ENCODE measurements at regions not wholly inside any gene's neighbourhood (a gene's known extent, or its start where the extent isn't known, plus 50 kb on each side); places are given as distances from the start of the nearest gene placed in this dataset.

DNA sequence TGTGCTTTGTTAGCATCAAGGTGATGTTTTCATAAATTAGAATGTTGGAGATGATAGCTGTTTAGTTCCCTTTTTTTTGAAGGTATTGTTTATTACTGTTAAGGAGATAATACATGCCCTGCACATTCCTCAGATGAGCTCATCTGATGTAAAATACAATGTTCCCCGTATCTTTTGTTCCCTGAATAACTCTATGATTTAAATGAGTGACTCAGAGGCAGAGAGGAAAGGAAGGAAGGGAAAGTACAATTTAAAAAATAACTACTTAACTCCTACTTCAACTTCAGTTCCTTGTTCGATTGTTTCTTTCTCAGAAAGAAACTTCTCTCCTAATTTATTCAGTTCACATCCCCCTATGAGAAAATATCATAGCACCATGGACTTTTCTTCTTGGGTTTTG, 208.7 kb downstream of the KCNE4 start:
- TF ChIP-seq CTCF (IDR thresholded peaks at IDR 0.05) (no peak), POLR2A (IDR thresholded peaks at IDR 0.05) (no peak)
